NCI-H2029 treated with DMSO at 0.1 percent for 48 hours (cell line): ENCODE measurements at regions not wholly inside any gene's neighbourhood (a gene's known extent, or its start where the extent isn't known, plus 50 kb on each side); places are given as distances from the start of the nearest gene placed in this dataset.

Experiments used
- DNase-seq: peaks from one replicate; lab custom pipeline; 2025; lab: John Stamatoyannopoulos, UW

- DNase-seq: no peak
Observed at GRCh38 chr5:93275376-93275775, 305.6 kb downstream of the NR2F1-AS1 start.

DNA sequence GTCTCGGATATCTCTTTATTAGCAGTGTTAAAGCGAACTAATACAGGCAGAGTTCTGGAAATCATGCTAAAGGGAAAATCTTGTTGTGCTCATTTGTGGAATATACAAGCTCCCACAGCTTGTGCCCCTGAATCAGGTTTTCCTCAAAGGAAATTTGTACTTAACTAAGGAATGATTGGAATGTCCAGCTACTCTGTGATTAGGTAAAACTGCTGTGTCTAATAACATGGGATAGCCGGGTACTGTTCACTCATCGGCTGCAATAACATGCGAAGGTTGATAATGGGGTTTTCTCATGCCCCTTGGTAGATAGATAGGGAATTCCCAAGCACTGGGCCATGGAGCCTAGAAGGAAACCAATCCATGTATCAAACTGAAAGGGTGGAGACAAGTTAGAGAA lies 306.7 kb downstream of the NR2F1-AS1 start:
- no peak for DNase-seq

DNA sequence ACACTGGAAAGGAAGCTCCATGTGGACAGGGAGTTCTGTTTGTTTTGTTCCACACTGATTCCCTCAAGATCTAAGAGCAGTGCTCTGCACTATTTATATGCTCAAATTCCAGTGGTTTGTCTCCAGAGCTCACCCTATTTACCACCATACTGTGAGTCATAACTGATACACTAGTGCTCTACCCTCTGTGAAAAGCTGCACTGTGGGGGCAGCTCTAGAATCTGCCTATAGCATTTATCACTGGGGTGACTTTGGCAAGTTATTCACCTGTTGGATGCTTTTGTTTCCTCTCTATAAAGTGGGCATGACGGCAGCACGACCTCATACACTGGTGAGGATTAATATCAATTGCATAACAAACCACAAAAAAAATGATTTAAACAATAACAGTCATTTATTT lies 307.8 kb downstream of the NR2F1-AS1 start:
- DNase-seq: no peak

DNA sequence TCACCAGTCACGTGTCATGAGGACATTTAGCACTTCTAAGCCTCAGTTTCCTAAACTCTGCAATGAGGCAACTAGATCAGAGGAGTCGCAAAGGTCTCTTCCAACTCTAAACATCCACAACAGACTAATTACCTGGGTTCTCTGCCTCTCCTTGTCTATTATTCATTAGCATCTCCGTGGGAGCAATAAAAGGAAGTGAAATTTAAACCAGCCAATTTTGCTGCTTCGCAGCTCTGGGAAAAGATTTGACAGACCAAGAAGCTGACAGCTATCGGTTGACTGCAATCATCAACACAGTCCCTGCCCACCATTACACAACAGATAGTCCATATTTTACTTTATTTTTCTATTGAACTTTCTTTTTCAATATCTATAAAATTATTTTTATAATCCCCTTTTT lies 308.9 kb downstream of the NR2F1-AS1 start:
- no peak for DNase-seq

GRCh38 chr5:93267736-93268135 lies 313.3 kb downstream of the NR2F1-AS1 start:
- no peak for DNase-seq

DNA sequence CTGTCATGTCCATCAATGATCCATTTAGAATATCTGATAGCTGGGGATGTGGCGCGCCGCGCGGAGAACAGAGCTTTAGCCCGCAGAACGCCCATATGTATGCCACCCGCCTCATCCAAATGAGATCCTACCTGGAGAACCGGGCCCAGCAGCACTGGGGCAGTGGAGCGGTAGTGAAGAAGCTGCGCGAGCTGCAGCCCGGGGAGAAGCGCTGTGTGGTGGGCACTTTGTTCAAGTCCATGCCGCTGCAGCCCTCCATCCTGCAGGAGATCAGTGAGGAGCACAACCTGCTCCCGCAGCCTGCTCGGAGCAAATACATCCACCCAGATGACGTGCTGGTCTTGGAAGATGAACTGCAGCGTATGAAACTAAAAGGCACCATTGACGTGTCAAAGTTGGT lies 313.7 kb downstream of the NR2F1-AS1 start:
- no peak for DNase-seq

DNA sequence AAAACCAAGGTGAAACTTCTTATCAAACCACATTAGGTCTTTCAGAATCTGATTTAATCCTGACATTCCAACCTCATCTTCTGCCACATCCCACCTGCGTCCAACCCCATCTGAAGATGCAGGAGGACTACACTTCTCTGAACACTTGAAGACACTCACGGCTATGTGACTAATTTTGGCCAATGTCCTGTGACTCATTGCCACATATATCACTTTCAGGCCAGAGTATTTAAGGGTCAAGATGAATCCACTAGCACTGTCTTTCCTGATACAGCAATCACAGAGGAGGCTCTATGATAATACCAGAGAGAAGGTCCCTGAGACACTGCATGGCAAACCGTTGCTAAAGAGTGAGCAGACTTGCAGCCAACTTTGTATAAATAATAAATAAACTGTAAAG lies 323.4 kb downstream of the NR2F1-AS1 start:
- no peak for DNase-seq

DNA sequence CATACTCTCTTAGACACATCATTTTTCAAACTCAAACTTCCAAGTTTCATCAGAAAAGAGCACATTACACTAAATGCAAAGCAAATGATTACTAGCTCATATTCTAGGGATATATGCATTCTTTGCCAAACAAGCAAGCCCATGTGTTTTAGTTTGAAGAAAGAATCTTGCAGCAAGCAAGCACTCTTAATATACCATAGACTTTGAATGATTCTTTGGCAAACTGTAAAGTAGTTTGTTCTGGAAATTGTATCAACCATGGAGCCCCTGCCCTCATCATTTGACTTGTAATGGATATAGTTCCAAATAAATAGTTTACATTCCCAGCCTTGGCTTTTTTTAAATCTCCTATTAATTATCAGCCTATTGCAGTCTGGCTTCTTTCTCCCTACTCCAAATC lies 325.2 kb downstream of the NR2F1-AS1 start:
- DNase-seq: no peak

- DNase-seq: no peak
Observed at GRCh38 chr5:93252165-93252564, 328.9 kb downstream of the NR2F1-AS1 start.

DNA sequence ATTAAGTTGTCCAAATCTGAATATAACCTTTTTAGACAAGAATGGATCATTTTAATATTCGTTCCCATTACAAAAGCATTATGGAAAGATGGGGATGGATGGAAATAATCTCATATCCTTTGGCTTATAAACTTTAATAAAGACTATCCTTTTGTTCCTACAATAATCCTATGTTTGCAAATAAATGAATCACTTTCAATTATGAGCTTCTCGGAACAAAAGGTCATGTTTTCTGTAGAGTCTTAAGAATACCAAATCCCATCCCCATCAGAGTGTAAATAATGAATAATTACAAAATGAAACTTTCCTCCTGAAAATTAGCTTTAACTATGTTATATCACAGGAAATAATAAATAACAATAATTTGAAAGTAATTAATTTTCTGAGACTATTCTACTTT lies 329.7 kb downstream of the NR2F1-AS1 start:
- DNase-seq: no peak

DNA sequence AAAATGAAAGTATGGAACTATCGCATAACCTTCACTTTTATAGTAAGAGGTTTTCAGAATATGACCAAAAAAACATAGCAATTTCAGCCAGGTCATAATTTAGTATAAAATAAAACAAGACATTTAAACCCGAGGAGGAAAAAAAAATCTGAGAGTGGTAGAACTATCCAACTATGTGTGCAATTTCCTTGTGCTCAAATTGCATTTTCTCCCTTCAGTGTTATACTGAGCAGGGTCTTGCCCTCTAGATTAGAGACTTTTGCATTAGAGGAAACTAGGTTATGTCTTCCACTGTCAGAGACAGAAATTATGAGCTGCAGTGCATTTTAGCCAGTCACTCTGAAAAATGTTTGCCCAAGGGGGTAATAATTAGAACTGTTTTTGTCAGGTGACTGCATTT lies 330.6 kb downstream of the NR2F1-AS1 start:
- no peak for DNase-seq

GRCh38 chr5:93249651-93250289 lies 331.2 kb downstream of the NR2F1-AS1 start:
- no peak for DNase-seq

- no peak for DNase-seq
Observed at GRCh38 chr5:93247105-93247504, 333.9 kb downstream of the NR2F1-AS1 start.

GRCh38 chr5:93246090-93246855 lies 334.7 kb downstream of the NR2F1-AS1 start:
- DNase-seq: no peak

DNA sequence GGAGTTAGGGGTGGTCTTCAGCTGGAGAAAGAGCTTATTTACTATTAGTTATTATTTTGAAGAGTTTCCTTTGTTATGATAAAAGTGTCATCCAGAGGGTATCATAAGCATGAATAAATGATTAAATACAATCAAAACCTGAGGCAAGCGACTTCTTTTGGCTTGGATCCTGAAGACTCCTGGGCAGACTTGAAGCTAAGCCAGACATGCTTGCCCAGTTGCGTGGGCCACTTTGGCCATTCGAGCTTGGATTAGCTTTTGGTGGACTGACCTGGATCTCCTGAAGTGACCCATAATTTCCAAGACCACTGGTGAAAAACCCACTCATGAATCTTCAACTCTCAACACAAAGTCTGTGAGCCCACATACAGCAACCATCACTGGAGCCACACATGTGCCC lies 335.8 kb downstream of the NR2F1-AS1 start:
- DNase-seq: no peak

DNA sequence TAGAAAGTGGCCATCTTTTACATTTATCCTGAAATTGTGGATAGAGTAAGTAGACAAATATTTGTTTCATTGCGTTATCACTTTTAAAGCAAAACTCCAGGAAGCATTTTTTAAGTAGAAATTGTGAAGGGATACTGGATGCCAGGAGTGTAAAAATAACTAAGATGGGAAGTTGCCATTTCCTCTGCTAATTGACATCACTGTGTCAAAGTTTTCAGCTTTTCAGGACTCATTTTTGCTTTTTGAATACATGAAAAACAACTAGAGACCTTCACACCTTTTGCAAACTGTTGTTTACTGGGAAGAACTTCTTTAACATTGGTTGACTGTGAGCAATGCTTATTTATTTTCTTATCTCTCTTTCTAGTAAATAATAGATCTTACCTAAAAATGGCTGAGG lies 337.5 kb downstream of the NR2F1-AS1 start:
- DNase-seq: no peak

GRCh38 chr5:93240228-93240834 lies 340.7 kb downstream of the NR2F1-AS1 start:
- DNase-seq: no peak

- no peak for DNase-seq
Observed at GRCh38 chr5:93236807-93237421, 344.1 kb downstream of the NR2F1-AS1 start.

GRCh38 chr5:93235761-93236160 lies 345.3 kb downstream of the NR2F1-AS1 start:
- DNase-seq: no peak

DNA sequence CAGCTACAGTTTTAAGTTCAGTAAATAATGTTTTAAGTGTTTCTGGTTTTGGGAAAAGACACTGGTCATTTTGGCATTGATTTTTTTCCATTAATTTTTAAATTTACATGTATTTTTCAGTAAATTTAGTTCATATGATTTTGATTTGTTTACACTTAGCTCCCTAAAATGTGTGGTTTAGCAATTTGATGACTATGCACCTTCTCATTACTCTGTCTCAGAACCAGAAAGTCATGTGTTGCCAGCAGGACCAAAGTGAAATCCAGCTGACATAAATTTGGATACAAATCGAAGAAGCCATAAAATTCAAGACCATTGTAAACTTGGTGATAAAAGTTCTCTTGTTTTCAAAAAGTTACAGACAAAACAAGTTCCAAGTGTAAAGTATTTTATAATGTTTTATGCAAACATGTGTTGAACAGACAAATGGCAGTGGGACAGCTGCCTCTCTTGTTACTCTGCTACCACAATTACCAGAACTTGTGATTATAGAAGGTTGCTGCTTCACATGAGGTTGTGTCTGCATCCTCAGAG lies 354.8 kb downstream of the NR2F1-AS1 start:
- no peak for DNase-seq

DNA sequence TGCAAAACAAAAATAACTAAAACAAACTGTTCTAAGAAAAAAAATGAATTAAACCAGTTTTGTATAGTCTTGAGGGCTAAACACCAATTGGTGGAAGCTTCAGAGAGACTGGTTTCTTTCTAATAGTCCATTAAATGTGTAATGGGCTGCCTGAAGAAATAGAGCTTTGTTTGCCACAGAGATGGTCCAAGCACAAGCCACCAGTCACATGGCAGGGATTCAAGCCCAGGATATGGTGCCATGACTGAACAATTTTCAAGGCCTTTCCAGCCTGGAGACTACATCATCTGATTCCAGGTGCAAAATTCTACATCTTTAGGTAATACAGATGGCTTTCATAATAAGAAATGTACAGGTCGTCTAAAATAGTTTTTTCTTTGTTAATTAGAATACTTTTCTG lies 355.3 kb downstream of the NR2F1-AS1 start:
- no peak for DNase-seq

DNA sequence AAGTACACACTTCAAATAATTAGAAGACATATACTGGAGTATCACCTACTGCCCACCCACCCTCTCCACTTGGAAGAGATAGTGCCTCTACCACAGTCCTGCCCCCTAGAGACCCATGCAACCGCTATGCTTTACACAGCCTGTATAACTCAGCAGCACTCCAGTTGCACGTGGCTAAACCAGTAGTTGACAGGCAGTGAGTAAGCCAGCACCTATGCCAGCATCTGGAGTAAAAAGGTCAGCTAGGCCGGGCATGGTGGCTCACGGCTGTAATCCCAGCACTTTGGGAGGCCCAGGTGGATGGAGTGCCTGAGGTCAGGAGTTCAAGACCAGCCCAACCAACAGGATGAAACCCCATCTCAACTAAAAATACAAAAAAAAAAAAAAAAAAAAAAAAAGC lies 356.4 kb downstream of the NR2F1-AS1 start:
- DNase-seq: no peak

DNA sequence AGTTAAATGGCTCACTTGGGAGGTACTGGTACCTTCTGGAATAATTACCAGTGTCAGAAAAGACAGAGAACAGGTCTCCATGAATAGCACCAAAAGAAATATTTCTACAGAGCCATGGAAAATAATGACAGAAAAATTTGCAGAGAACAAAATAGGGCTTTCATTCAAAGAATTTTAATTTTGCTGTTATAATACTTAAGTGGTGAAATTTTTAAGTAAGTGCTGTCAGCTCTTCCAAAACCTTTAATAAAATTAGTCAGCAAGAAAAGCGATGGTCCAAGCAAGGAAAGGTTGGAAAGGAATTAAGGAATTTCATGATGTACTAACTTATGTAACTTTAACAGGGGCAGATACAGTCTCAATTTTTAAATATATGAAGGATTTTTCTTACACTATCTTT lies 359.2 kb downstream of the NR2F1-AS1 start:
- no peak for DNase-seq
